Lung (tissue), 11 donors: ENCODE measurements at regions not wholly inside any gene's neighbourhood (a gene's known extent, or its start where the extent isn't known, plus 50 kb on each side); places are given as distances from the start of the nearest gene placed in this dataset.

ENCODE experiments used
- ATAC-seq: fragments of 200-7000 bp; cut with Tn5 transposase; one replicate; pipeline ENCODE4 v1.9.1; 2020; ENCODE audit warnings: moderate number of reproducible peaks; ENCODE audit not compliant: insufficient read depth, low FRiP score
- DNase-seq, 3 donors: peaks; one replicate each; pipeline ENCODE4 v3.0.0-alpha.2; 2013 to 2017
- H3K27ac ChIP-seq, 2 donors: one replicate each; pipeline ENCODE4 v1.5.1; 2013; ENCODE audit warnings: mild to moderate bottlenecking in 2 of 2, moderate library complexity in 2 of 2, control low read depth in 1 of 2, inconsistent platforms in 1 of 2, low read depth in 1 of 2, low read length in 1 of 2
- H3K27me3 ChIP-seq, 3 donors: one replicate each; pipeline ENCODE4 v1.5.1; 2013; ENCODE audit warnings: low read length in 2 of 3; ENCODE audit not compliant: control insufficient read depth in 3 of 3, insufficient read depth in 3 of 3
- H3K36me3 ChIP-seq, 4 donors: one replicate each; pipeline ENCODE4 v1.5.1; 2013; ENCODE audit warnings: low read length in 4 of 4, mild to moderate bottlenecking in 1 of 4, moderate library complexity in 1 of 4; ENCODE audit not compliant: control insufficient read depth in 4 of 4, insufficient read depth in 4 of 4
- H3K4me1 ChIP-seq, 5 donors: one replicate each; pipeline ENCODE4 v1.5.1; 2013; ENCODE audit warnings: low read length in 5 of 5, mild to moderate bottlenecking in 2 of 5, moderate library complexity in 1 of 5; ENCODE audit not compliant: control insufficient read depth in 5 of 5, insufficient read depth in 5 of 5
- H3K4me3 ChIP-seq: one replicate; pipeline ENCODE4 v1.5.1; 2013; ENCODE audit warnings: mild to moderate bottlenecking, control low read depth, moderate library complexity
- H3K9ac ChIP-seq, 2 donors: one replicate each; pipeline ENCODE4 v1.5.1; 2013; ENCODE audit warnings: low read length in 2 of 2, control low read depth in 1 of 2; ENCODE audit not compliant: insufficient read depth in 1 of 2
- H3K9me3 ChIP-seq, 4 donors: one replicate each; pipeline ENCODE4 v1.5.1; 2013; ENCODE audit warnings: low read length in 3 of 4, mild to moderate bottlenecking in 1 of 4, moderate library complexity in 1 of 4; ENCODE audit not compliant: control insufficient read depth in 4 of 4, insufficient read depth in 3 of 4
- WGBS, 2 donors: extraction: QIAGEN DNeasy Blood & Tissue Kit; methylation state at CpG; one replicate each; pipeline ENCODE4 v1.1.7; 2013; 5-methylcytosine and 5-hydroxymethylcytosine counted together
- TF ChIP-seq, protein P1 (sequence below): IDR thresholded peaks from 2 replicates; pipeline ENCODE4 v1.5.1; 2012; ENCODE audit warnings: mild to moderate bottlenecking; ENCODE audit errors: control extremely low read depth, extremely low read depth
- donor health status: control.
- donor health status: control.
- donor health status: Bipolar disorder and iron deficiency.
- donor health status: healthy.
- donor health status: DM: yes; HTN: yes; CAD: no.

DNA sequence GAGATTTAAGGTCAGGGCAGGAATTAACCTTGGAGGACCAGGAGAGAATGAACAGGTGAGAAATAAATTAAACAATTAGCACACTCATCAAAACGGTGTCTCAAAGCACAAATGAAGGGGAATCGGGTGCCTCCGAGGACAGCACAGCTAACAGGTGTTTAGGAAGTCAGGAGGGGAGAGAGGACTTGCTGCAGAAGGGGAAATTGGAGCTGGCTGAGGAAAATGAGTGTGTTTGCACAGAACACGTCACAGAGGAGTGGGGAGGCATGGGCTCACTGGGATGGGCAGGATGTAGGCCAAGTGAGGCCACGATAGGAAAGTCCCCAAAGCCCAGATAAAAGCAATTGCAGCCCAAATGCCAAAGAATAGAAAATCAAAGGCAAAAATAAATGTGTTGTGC, 121.7 kb downstream of the ZNF664 start:
- peaks cover 0 to 23% (median 4%) of the 10 kb centered on the region in 5 donors for H3K4me1 ChIP-seq
- WGBS, 2 donors: 28 to 30% methylated on average over 5 of the region's 5 CpGs
- no peak overlapping the region for H3K9ac ChIP-seq
- H3K9me3 ChIP-seq: peaks cover 0 to 6% (median 3%) of the 10 kb centered on the region in 4 donors
- TF ChIP-seq, protein P1, sequence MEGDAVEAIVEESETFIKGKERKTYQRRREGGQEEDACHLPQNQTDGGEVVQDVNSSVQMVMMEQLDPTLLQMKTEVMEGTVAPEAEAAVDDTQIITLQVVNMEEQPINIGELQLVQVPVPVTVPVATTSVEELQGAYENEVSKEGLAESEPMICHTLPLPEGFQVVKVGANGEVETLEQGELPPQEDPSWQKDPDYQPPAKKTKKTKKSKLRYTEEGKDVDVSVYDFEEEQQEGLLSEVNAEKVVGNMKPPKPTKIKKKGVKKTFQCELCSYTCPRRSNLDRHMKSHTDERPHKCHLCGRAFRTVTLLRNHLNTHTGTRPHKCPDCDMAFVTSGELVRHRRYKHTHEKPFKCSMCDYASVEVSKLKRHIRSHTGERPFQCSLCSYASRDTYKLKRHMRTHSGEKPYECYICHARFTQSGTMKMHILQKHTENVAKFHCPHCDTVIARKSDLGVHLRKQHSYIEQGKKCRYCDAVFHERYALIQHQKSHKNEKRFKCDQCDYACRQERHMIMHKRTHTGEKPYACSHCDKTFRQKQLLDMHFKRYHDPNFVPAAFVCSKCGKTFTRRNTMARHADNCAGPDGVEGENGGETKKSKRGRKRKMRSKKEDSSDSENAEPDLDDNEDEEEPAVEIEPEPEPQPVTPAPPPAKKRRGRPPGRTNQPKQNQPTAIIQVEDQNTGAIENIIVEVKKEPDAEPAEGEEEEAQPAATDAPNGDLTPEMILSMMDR: no peak
- peak in 2 of 3 donors; percentile 40 to 59 for DNase-seq
- H3K27ac ChIP-seq: no peak overlapping the region
- no peaks in the 10 kb centered on the region for H3K27me3 ChIP-seq
- ATAC-seq: no peak
- H3K4me3 ChIP-seq: no peak overlapping the region
- H3K36me3 ChIP-seq: no peaks in the 10 kb centered on the region

DNA sequence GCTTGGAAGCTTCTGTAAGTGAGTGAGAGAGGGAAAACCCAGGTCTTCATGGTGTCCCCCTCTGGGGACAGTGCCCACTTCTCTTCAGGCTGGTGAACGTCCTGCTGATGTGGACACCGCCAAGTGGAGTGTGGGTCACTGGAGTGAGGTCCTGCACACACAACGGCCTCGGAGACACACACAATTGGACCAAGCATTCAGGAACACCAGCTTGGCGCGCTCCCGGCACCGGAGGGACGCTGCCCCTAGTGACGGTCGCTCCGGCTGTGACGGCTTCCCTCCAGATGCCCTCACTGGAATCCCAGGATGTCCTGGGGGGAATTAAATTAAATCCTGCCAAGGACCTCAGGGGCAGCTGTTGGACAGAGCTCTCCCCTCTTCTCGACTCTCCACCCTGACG, 123.1 kb downstream of the ZNF664 start:
- Histone ChIP-seq H3K4me1 (peaks cover 0 to 23% (median 4%) of the 10 kb centered on the region in 5 donors), H3K4me3 (no peak overlapping the region), H3K27me3 (no peaks in the 10 kb centered on the region), H3K9ac (no peak overlapping the region), H3K27ac (no peak overlapping the region), H3K9me3 (peaks cover 0 to 6% (median 3%) of the 10 kb centered on the region in 4 donors), H3K36me3 (no peaks in the 10 kb centered on the region)
- DNase-seq (no peak), ATAC-seq (no peak)
- TF ChIP-seq, protein P1: no peak
- WGBS, 2 donors: 92 to 98% methylated on average over 15 of the region's 15 CpGs

DNA sequence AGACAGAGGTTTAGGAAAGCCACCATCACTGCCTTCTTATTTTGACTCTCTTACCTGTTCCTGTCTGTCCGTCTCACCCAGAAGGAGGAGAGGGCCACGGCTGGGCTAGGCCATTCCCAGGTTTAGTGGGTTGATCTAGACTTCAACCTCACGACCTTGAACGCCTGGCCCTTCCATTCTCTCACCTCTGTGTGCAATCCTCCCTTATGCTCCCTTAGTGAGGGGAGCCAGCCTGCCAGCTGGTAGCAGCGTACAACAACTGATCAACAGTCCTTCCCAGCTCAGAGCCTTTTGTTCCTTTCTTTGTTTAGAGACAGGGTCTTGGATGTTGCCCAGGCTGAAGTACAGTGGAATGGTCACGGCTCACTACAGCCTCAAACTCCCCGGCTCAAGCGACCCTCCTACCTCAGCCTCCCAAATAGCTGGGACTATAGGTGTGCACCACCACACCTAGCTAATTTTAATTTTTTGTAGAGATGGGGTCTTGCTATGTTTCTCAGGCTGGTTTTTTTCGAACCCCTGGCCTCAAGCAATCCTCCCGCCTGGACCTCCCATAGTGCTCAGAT, 123.9 kb downstream of the ZNF664 start:
- DNase-seq (no peak), ATAC-seq (no peak)
- H3K27me3 ChIP-seq: no peaks in the 10 kb centered on the region
- H3K4me1 ChIP-seq: peaks cover 0 to 23% (median 4%) of the 10 kb centered on the region in 5 donors
- WGBS, 2 donors: 88 to 91% methylated on average over 10 of the region's 10 CpGs
- H3K9me3 ChIP-seq: peaks cover 0 to 6% (median 3%) of the 10 kb centered on the region in 4 donors
- no peak overlapping the region for H3K27ac ChIP-seq
- H3K9ac ChIP-seq: no peak overlapping the region
- H3K36me3 ChIP-seq: no peaks in the 10 kb centered on the region
- no peak overlapping the region for H3K4me3 ChIP-seq
- TF ChIP-seq, protein P1: no peak

DNA sequence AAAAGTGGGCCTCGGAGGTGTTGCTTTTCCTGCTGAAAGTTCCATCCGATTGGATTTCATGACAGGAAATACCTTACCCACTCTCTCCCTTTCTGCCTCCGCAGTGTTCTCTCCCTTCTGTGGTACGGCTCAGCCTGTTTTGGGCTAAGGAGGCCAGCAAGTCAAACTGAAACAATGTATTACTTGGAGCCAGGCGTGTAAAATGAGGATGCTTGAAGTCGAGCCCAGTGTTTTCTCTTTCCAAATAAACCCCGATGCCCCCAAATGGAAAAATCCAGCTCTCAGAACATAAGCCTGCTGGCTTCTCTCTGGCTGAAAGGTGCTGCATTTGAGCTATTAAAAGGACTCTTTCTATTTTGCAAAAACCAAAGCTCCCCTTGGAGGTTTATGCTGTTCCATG, 124.7 kb downstream of the ZNF664 start:
- no peaks in the 10 kb centered on the region for H3K36me3 ChIP-seq
- peaks cover 0 to 6% (median 3%) of the 10 kb centered on the region in 4 donors for H3K9me3 ChIP-seq
- peaks cover 0 to 23% (median 4%) of the 10 kb centered on the region in 5 donors for H3K4me1 ChIP-seq
- peak; percentile 20 to 78 (median 61) for DNase-seq
- ATAC-seq: no peak
- H3K9ac ChIP-seq: no peak overlapping the region
- no peak overlapping the region for H3K27ac ChIP-seq
- 53 to 65% methylated on average over 7 of the region's 7 CpGs for WGBS, 2 donors
- no peak overlapping the region for H3K4me3 ChIP-seq
- H3K27me3 ChIP-seq: no peaks in the 10 kb centered on the region
- TF ChIP-seq, protein P1: no peak
